RWPE2 (cell line): ENCODE measurements at regions not wholly inside any gene's neighbourhood (a gene's known extent, or its start where the extent isn't known, plus 50 kb on each side); places are given as distances from the start of the nearest gene placed in this dataset.
"Not testable (repeated sequence)": the region's sequence is repeated elsewhere in the genome, so short reads cannot be mapped to it uniquely, and the experiment has no call there.

ENCODE experiments used
- ATAC-seq: fragments of 200-7000 bp; cut with Tn5 transposase; 3 replicates; pipeline ENCODE4 v1.9.1; 2021; ENCODE audit warnings: low read depth
- DNase-seq: peaks from one replicate; pipeline ENCODE4 v3.0.0-alpha.2; 2020; ENCODE audit warnings: low spot score
- H3K27ac ChIP-seq: fragments of 450-650 bp; 2 replicates; pipeline ENCODE4 v1.5.1; 2017; ENCODE audit warnings: mild to moderate bottlenecking; ENCODE audit not compliant: poor library complexity, severe bottlenecking
- H3K27me3 ChIP-seq: fragments of 250-450 bp; sonication (Bioruptor Pico); 2 replicates; pipeline ENCODE4 v1.5.1; 2021; ENCODE audit warnings: mild to moderate bottlenecking, moderate library complexity; ENCODE audit not compliant: insufficient read depth, poor library complexity, severe bottlenecking
- H3K36me3 ChIP-seq: fragments of 250-450 bp; sonication (Bioruptor Pico); 2 replicates; pipeline ENCODE4 v1.5.1; 2020; ENCODE audit warnings: low read depth, mild to moderate bottlenecking, moderate library complexity
- H3K4me1 ChIP-seq: fragments of 250-450 bp; sonication (Bioruptor Pico); 2 replicates; pipeline ENCODE4 v1.5.1; 2021; ENCODE audit warnings: mild to moderate bottlenecking, moderate library complexity; ENCODE audit not compliant: insufficient read depth, poor library complexity, severe bottlenecking
- H3K4me3 ChIP-seq: fragments of 250-450 bp; sonication (Bioruptor Pico); 2 replicates; pipeline ENCODE4 v1.5.1; 2021; ENCODE audit warnings: mild to moderate bottlenecking, moderate library complexity; ENCODE audit not compliant: severe bottlenecking
- H3K9me3 ChIP-seq: fragments of 250-450 bp; sonication (Bioruptor Pico); 2 replicates; pipeline ENCODE4 v1.5.1; 2021; ENCODE audit warnings: mild to moderate bottlenecking, moderate library complexity; ENCODE audit not compliant: severe bottlenecking
- CTCF ChIP-seq: fragments of 450-650 bp; IDR thresholded peaks from one replicate; pipeline ENCODE4 v1.5.1; 2017; ENCODE audit warnings: mild to moderate bottlenecking, moderate library complexity; ENCODE audit not compliant: poor library complexity, severe bottlenecking

GRCh38 chr4:3911252-3911856, 145.2 kb downstream of the ADRA2C start:
- no peaks in the 10 kb centered on the region for H3K27me3 ChIP-seq
- no peaks in the 10 kb centered on the region for H3K4me1 ChIP-seq
- H3K4me3 ChIP-seq = no peak overlapping the region
- no peaks in the 10 kb centered on the region for H3K9me3 ChIP-seq
- DNase-seq = no peak
- TF ChIP-seq CTCF = no peak
- no peak overlapping the region for H3K27ac ChIP-seq
- no peaks in the 10 kb centered on the region for H3K36me3 ChIP-seq
- ATAC-seq = no peak

GRCh38 chr4:3914511-3914910, 148.3 kb downstream of the ADRA2C start:
- not testable (repeated sequence) for H3K9me3 ChIP-seq, H3K27me3 ChIP-seq, H3K4me1 ChIP-seq, ATAC-seq, H3K4me3 ChIP-seq, H3K36me3 ChIP-seq, DNase-seq, H3K27ac ChIP-seq

GRCh38 chr4:3919509-3919908, 153.3 kb downstream of the ADRA2C start:
- not testable (repeated sequence) for H3K4me3 ChIP-seq, H3K36me3 ChIP-seq, H3K9me3 ChIP-seq, DNase-seq, H3K4me1 ChIP-seq, H3K27ac ChIP-seq, H3K27me3 ChIP-seq, ATAC-seq

- H3K9me3 ChIP-seq, DNase-seq, ATAC-seq, H3K27me3 ChIP-seq, H3K27ac ChIP-seq, H3K4me1 ChIP-seq, H3K4me3 ChIP-seq, H3K36me3 ChIP-seq: not testable (repeated sequence)
Observed at GRCh38 chr4:3921902-3922301, 155.7 kb downstream of the ADRA2C start.

GRCh38 chr4:3925841-3926240, 159.7 kb downstream of the ADRA2C start:
- not testable (repeated sequence) for H3K27me3 ChIP-seq, DNase-seq, ATAC-seq, H3K27ac ChIP-seq, H3K4me3 ChIP-seq, H3K9me3 ChIP-seq, H3K4me1 ChIP-seq, H3K36me3 ChIP-seq

- H3K9me3 ChIP-seq, H3K27ac ChIP-seq, H3K27me3 ChIP-seq, H3K4me3 ChIP-seq, H3K36me3 ChIP-seq, H3K4me1 ChIP-seq, DNase-seq, ATAC-seq: not testable (repeated sequence)
Observed at GRCh38 chr4:3926271-3926670, 160.1 kb downstream of the ADRA2C start.

- H3K27ac ChIP-seq, H3K9me3 ChIP-seq, ATAC-seq, H3K27me3 ChIP-seq, H3K4me3 ChIP-seq, H3K36me3 ChIP-seq, H3K4me1 ChIP-seq, DNase-seq: not testable (repeated sequence)
Observed at GRCh38 chr4:3926969-3927755, 161.0 kb downstream of the ADRA2C start.

- not testable (repeated sequence) for ATAC-seq, H3K27ac ChIP-seq, H3K27me3 ChIP-seq, H3K9me3 ChIP-seq, DNase-seq, H3K4me3 ChIP-seq, H3K36me3 ChIP-seq, H3K4me1 ChIP-seq
Observed at GRCh38 chr4:3929431-3929830, 163.2 kb downstream of the ADRA2C start.

- H3K27ac ChIP-seq, ATAC-seq, H3K9me3 ChIP-seq, DNase-seq, H3K27me3 ChIP-seq, H3K36me3 ChIP-seq, H3K4me1 ChIP-seq, H3K4me3 ChIP-seq: not testable (repeated sequence)
Observed at GRCh38 chr4:3932734-3933133, 166.5 kb downstream of the ADRA2C start.

- ATAC-seq, H3K27ac ChIP-seq, H3K4me1 ChIP-seq, DNase-seq, H3K27me3 ChIP-seq, H3K36me3 ChIP-seq, H3K4me3 ChIP-seq, H3K9me3 ChIP-seq: not testable (repeated sequence)
Observed at GRCh38 chr4:3935406-3935805, 169.2 kb downstream of the ADRA2C start.
